ENCODE measurements at regions not wholly inside any gene's neighbourhood (a gene's known extent, or its start where the extent isn't known, plus 50 kb on each side); places are given as distances from the start of the nearest gene placed in this dataset.
"Not testable (repeated sequence)": the region's sequence is repeated elsewhere in the genome, so short reads cannot be mapped to it uniquely, and the experiment has no call there.

DNA sequence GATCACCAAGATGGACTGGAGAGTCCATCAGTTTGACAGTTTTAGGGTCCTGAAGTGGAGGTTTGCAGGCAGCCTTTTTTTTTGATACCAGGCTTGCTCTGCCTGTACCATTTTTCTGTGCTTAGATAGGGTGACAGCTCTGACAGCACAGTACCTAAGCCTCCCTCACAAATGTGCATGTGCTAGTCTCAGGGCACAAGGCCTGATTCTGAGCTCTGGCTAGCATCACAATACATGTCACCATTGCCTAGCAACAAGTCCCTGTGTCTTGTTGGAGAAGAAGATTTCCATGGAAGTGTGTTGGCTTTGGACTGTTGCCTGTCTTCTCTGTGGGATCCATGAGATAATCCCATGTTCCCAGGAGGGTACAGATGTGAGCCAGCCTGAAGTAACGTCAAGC is 191.1 kb downstream of the TSPY10 start:
- H3K27me3 Mint-ChIP-seq (ENCODE audit: insufficient read depth, low read depth, poor library complexity); H3K36me3 Mint-ChIP-seq (ENCODE audit: low read depth); H3F3A ChIP-seq (replicated peaks; ENCODE audit: low read depth); DNase-seq (ENCODE audit: low spot score); H2AFZ ChIP-seq; H3K9me3 Mint-ChIP-seq; H3K4me3 Mint-ChIP-seq; H3K27me3 ChIP-seq (ENCODE audit: insufficient read depth); H3K4me3 ChIP-seq; H3K27ac ChIP-seq (ENCODE audit: low read depth); H3K36me3 ChIP-seq (ENCODE audit: insufficient read depth); H3K9me2 ChIP-seq (ENCODE audit: insufficient read depth); H3K4me1 Mint-ChIP-seq; H3K27ac Mint-ChIP-seq; H3K4me2 ChIP-seq; ATAC-seq; H3K4me1 ChIP-seq (ENCODE audit: insufficient read depth); H3K79me2 ChIP-seq (replicated peaks; ENCODE audit: insufficient read depth); H4K20me1 ChIP-seq (replicated peaks; ENCODE audit: insufficient read depth): not testable (repeated sequence)

- H2AFZ ChIP-seq; H3K27ac ChIP-seq (ENCODE audit: low read depth); H3K4me2 ChIP-seq; H3K27me3 Mint-ChIP-seq (ENCODE audit: insufficient read depth, low read depth, poor library complexity); H3K9me2 ChIP-seq (ENCODE audit: insufficient read depth); H4K20me1 ChIP-seq (replicated peaks; ENCODE audit: insufficient read depth); ATAC-seq; H3K27ac Mint-ChIP-seq; H3K4me3 ChIP-seq; H3K27me3 ChIP-seq (ENCODE audit: insufficient read depth); H3F3A ChIP-seq (replicated peaks; ENCODE audit: low read depth); H3K36me3 Mint-ChIP-seq (ENCODE audit: low read depth); H3K36me3 ChIP-seq (ENCODE audit: insufficient read depth); H3K79me2 ChIP-seq (replicated peaks; ENCODE audit: insufficient read depth); DNase-seq (ENCODE audit: low spot score); H3K9me3 Mint-ChIP-seq; H3K4me1 Mint-ChIP-seq; H3K4me1 ChIP-seq (ENCODE audit: insufficient read depth); H3K4me3 Mint-ChIP-seq: not testable (repeated sequence)
Measured at GRCh38 chrY:9719616-9720015, 191.9 kb downstream of the TSPY10 start.

- not testable (repeated sequence) for DNase-seq (ENCODE audit: low spot score); H3K27ac ChIP-seq (ENCODE audit: low read depth); H2AFZ ChIP-seq; H3K79me2 ChIP-seq (replicated peaks; ENCODE audit: insufficient read depth); ATAC-seq; H3K4me3 ChIP-seq; H3K9me3 Mint-ChIP-seq; H3K27ac Mint-ChIP-seq; H3K9me2 ChIP-seq (ENCODE audit: insufficient read depth); H3K4me1 ChIP-seq (ENCODE audit: insufficient read depth); H3F3A ChIP-seq (replicated peaks; ENCODE audit: low read depth); H3K36me3 Mint-ChIP-seq (ENCODE audit: low read depth); H3K36me3 ChIP-seq (ENCODE audit: insufficient read depth); H4K20me1 ChIP-seq (replicated peaks; ENCODE audit: insufficient read depth); H3K27me3 Mint-ChIP-seq (ENCODE audit: insufficient read depth, low read depth, poor library complexity); H3K4me2 ChIP-seq; H3K4me1 Mint-ChIP-seq; H3K4me3 Mint-ChIP-seq; H3K27me3 ChIP-seq (ENCODE audit: insufficient read depth)
Measured at GRCh38 chrY:9737626-9738025, 209.9 kb downstream of the TSPY10 start.

DNA sequence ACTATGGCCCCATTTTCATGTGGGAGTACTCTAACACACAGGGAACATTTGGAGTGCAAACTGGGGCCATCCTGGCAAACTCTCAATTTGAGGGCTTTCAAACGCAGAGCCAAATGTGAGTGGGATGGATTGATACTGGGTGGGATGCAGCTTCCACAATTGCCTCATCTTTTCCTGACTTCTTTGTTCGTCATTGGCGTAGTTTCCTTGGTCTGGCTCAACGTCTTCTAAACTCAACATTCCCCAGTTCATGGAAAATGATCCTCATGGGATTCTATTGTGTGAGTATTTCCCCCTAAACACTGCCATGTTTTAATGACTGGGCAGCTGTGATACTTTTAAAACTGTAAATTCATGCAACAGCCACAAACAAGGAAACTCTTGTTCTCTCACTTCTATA is 228.3 kb downstream of the TSPY10 start:
- H3K79me2 ChIP-seq (replicated peaks; ENCODE audit: insufficient read depth); H4K20me1 ChIP-seq (replicated peaks; ENCODE audit: insufficient read depth); H3K4me1 ChIP-seq (ENCODE audit: insufficient read depth); H3K4me3 ChIP-seq; H3F3A ChIP-seq (replicated peaks; ENCODE audit: low read depth); H3K36me3 ChIP-seq (ENCODE audit: insufficient read depth); H3K9me2 ChIP-seq (ENCODE audit: insufficient read depth); DNase-seq (ENCODE audit: low spot score); H3K36me3 Mint-ChIP-seq (ENCODE audit: low read depth); H3K4me1 Mint-ChIP-seq; ATAC-seq; H2AFZ ChIP-seq; H3K4me2 ChIP-seq; H3K9me3 Mint-ChIP-seq; H3K27ac ChIP-seq (ENCODE audit: low read depth); H3K27me3 ChIP-seq (ENCODE audit: insufficient read depth); H3K27me3 Mint-ChIP-seq (ENCODE audit: insufficient read depth, low read depth, poor library complexity); H3K27ac Mint-ChIP-seq; H3K4me3 Mint-ChIP-seq: not testable (repeated sequence)

DNA sequence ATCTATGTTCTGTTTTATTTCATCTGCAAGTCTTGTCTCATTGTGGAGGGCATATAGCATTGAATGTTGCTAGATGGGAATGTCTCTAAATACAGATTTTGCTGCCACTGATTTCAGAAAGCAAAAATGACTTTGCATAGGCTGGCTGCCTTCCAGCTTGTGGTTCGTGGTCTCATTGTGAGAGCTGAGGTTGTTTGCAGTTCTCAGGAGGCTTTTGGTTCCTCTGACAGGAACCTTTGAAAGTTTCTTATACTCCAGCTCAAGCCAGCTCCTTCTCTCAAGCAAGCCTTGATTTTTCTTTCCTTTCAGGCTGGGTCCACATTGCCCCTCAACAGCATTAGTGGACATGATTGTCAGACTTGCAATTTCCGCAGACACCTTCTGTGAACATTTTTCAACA is 229.8 kb downstream of the TSPY10 start:
- H3K4me3 ChIP-seq; H3K27ac Mint-ChIP-seq; H3K4me1 Mint-ChIP-seq; H3K27me3 ChIP-seq (ENCODE audit: insufficient read depth); H4K20me1 ChIP-seq (replicated peaks; ENCODE audit: insufficient read depth); H3K27ac ChIP-seq (ENCODE audit: low read depth); ATAC-seq; H3K4me1 ChIP-seq (ENCODE audit: insufficient read depth); H3K36me3 Mint-ChIP-seq (ENCODE audit: low read depth); H3K4me2 ChIP-seq; H2AFZ ChIP-seq; DNase-seq (ENCODE audit: low spot score); H3K36me3 ChIP-seq (ENCODE audit: insufficient read depth); H3K9me2 ChIP-seq (ENCODE audit: insufficient read depth); H3K9me3 Mint-ChIP-seq; H3K27me3 Mint-ChIP-seq (ENCODE audit: insufficient read depth, low read depth, poor library complexity); H3F3A ChIP-seq (replicated peaks; ENCODE audit: low read depth); H3K4me3 Mint-ChIP-seq; H3K79me2 ChIP-seq (replicated peaks; ENCODE audit: insufficient read depth): not testable (repeated sequence)

- not testable (repeated sequence) for H3K9me3 Mint-ChIP-seq; DNase-seq (ENCODE audit: low spot score); H3K79me2 ChIP-seq (replicated peaks; ENCODE audit: insufficient read depth); H3K27ac Mint-ChIP-seq; ATAC-seq; H3K36me3 Mint-ChIP-seq (ENCODE audit: low read depth); H3K4me1 ChIP-seq (ENCODE audit: insufficient read depth); H3K27me3 Mint-ChIP-seq (ENCODE audit: insufficient read depth, low read depth, poor library complexity); H2AFZ ChIP-seq; H3K36me3 ChIP-seq (ENCODE audit: insufficient read depth); H3K4me2 ChIP-seq; H3K27ac ChIP-seq (ENCODE audit: low read depth); H3K4me1 Mint-ChIP-seq; H3F3A ChIP-seq (replicated peaks; ENCODE audit: low read depth); H4K20me1 ChIP-seq (replicated peaks; ENCODE audit: insufficient read depth); H3K4me3 Mint-ChIP-seq; H3K9me2 ChIP-seq (ENCODE audit: insufficient read depth); H3K27me3 ChIP-seq (ENCODE audit: insufficient read depth); H3K4me3 ChIP-seq
Measured at GRCh38 chrY:9762443-9762842, 234.8 kb downstream of the TSPY10 start.

GRCh38 chrY:9769312-9769711 is 241.6 kb downstream of the TSPY10 start:
- ATAC-seq; H3K27me3 ChIP-seq (ENCODE audit: insufficient read depth); H3K27me3 Mint-ChIP-seq (ENCODE audit: insufficient read depth, low read depth, poor library complexity); H3K4me2 ChIP-seq; H3K36me3 ChIP-seq (ENCODE audit: insufficient read depth); H3K27ac ChIP-seq (ENCODE audit: low read depth); H3K9me2 ChIP-seq (ENCODE audit: insufficient read depth); H3F3A ChIP-seq (replicated peaks; ENCODE audit: low read depth); H3K9me3 Mint-ChIP-seq; H2AFZ ChIP-seq; H3K79me2 ChIP-seq (replicated peaks; ENCODE audit: insufficient read depth); H3K4me3 ChIP-seq; H3K4me3 Mint-ChIP-seq; H3K27ac Mint-ChIP-seq; H3K4me1 Mint-ChIP-seq; H3K4me1 ChIP-seq (ENCODE audit: insufficient read depth); H4K20me1 ChIP-seq (replicated peaks; ENCODE audit: insufficient read depth); H3K36me3 Mint-ChIP-seq (ENCODE audit: low read depth); DNase-seq (ENCODE audit: low spot score): not testable (repeated sequence)
